Stimulated activated CD8-positive, alpha-beta memory T cell treated with anti-CD3 and anti-CD28 coated beads, Interleukin-2, amount 100 ng/mL, for 48 hours (primary cell): ENCODE measurements at regions not wholly inside any gene's neighbourhood (a gene's known extent, or its start where the extent isn't known, plus 50 kb on each side); places are given as distances from the start of the nearest gene placed in this dataset.
"Not testable (repeated sequence)": the region's sequence is repeated elsewhere in the genome, so short reads cannot be mapped to it uniquely, and the experiment has no call there.

Experiments
- DNase-seq, 2 donors: peaks; one replicate each; pipeline ENCODE4 v3.0.0-alpha.2; 2020; ENCODE audit warnings: low read depth in 2 of 2

DNA sequence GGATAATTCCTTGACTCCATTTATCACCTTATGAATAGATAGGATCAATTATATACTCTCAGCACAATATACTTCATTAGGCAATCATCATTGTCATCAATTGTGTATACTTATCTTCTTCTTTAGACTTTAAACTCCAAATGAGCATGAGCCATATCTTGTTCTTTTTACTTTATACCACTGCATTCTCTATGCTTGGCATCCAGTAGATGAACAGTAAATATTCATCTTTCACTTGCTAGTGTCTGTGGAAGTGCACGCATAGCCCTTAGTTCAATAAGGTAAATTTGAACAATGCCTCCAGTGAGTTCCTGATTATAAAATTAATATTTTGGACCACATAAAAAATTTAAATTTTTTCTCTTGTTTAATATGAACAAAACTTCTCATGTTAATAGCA is 172.3 kb upstream of the SPRY2 start:
- DNase-seq, result no peak

DNA sequence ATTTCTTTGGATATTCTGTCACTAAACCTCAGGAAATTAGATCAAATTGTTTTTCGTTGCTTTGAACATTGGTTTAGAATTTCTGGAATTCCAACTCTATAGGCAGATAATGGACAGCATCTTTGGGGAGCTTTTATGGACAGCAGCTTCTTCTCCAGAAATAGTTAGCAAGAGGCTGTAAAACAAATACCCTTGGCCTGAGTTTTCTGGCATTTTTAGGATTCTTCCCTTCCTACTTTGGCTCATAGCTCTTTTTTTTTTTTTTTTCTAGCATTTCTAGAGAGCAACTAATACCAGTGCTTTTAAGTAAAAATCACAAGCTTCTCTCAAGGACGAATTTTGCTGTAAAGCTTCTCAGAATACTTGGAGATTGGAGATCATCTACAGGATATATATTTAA is 169.8 kb upstream of the SPRY2 start:
- DNase-seq, result no peak

DNA sequence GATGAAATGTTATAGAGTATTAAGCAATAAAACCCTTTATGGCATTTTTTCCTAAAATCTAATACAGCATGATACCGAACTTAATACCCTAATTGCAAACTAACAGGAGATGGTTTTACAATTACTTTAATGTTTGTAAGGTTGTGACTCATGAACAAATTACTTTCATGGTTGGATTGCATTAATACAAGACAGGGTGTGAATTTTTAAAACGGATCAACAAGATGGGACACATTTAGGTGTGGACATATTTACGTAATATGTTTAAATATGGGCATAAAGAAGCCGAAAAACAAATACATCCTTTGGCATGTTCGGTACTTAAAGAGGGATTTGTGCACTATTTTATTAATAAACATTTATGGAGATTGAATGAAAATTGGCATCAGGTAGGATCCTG is 168.3 kb upstream of the SPRY2 start:
- DNase-seq, result no peak

DNA sequence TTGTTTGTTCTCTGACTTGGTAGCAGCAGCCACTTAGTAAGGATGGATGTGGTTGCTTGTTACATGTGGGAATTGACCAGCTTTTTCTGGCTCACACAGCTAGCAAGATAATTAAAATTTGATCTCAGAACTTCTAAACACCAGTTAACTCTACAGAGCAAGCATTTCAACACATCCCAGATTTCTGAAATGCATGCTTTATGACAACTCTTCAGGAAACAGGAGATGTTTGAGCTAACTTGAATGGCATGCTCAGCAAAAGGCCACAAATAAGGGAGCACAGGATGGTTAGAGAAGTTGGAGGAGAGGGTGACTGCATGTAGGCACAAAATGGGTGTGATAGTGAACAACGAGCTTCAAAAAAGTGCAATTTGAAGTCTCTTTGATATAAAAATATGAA is 167.1 kb upstream of the SPRY2 start:
- DNase-seq, result no peak

DNA sequence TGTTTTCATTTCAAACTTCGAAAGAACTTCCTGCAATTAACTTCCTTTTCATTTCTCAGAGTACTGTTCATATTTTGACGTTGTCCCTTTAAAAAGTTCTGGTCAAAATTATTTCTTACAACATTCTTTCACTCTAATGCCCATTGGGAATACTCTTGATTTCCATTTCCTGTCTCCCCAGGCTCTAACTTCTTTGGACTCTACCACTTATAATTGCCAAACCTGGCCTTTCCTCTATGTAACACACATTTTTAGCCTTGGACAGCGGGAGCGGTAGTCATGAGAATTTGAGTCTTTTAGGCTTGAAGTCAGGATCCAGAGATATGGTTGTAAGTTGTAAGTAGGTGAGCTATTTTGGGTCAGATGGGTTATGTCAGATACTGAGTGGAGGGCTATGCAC is 163.5 kb upstream of the SPRY2 start:
- DNase-seq, result no peak

DNA sequence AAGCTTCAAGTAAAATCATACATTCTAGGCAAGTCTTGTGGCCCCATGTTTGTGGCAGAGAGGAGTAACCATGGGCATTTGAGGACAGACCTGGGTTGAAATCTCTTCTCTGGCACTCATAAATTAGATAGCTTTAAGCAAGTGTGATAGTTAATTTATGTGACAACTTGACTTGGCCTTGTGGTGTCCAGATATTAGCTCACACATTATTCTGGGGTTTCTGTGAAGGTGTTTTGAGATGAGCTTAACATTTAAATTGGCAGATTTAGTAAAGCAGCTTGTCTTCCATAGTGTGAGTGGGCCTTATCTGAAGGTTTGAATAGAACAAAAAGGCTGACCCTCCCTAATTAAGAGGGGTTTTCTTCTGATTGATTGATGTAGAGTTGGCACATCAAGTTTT is 161.4 kb upstream of the SPRY2 start:
- DNase-seq, result no peak

DNA sequence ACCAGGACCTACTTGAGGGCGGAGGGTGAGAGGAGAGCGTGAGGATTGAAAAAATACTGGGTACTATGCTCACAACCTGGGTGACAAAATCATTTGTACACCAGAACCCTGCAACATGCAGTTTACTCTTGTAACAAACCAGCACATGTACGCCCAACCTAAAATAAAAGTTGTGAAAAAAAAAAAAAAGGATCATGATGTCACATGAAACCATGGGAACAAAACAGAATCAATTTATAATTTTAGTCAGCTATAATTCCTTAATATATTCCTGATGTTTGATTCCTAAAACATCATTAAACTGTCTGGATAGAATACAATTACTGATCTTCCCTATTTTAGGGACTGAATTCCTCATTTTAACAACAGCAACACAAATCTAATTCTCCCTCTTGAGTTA is 160.6 kb upstream of the SPRY2 start:
- DNase-seq, result no peak

DNA sequence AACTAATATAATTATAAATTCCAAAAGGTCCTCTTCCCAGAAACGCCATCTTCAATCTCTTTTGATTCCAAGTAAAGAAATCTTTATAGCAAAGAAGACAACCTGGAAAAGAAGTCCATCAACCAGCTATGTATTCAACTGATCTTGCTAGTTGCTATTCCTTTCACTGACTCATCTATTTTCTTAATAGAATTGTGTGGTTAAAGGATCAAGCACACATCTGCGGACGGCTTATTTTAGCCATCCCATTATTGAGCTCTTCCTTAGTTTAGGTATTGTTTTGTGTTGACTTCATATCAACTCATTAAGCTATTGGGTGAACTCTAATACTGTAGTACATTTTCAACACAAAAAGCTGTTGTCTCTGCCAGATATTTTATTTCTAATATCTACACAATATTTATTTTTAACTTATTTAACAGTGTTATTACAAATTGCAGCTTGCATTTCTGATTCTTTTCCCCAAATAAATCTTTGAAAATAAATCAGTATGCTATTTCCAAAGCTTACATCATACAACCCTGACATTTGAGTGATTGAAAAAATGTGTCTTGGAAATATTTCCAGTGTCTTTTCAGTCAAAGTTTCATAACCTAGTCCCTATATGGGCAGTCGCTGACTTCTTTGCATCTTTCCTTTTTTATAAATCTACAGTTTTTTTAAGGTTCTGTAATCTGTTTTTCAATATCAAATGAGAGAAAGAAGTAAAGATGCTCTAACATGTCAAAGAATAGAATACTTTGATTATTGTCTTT is 158.8 kb upstream of the SPRY2 start:
- DNase-seq, result no peak

DNA sequence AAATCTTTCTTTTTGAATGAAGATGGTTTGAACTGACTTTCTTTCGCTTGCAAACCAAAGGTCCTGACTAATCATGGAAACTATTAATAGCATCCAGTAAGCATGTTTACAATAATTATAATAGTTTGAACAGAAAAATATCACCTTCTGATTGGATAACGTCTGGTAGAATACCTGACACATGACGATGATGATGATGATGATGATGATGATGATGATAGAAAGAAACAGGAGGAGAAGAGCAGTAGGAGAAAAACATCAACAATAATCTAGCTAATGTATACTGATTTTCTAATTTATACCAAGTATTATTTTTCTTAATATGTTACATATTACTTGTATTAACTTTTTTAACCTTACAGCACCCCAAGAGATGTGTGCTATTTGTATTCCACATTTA is 157.5 kb upstream of the SPRY2 start:
- no peak for DNase-seq

DNA sequence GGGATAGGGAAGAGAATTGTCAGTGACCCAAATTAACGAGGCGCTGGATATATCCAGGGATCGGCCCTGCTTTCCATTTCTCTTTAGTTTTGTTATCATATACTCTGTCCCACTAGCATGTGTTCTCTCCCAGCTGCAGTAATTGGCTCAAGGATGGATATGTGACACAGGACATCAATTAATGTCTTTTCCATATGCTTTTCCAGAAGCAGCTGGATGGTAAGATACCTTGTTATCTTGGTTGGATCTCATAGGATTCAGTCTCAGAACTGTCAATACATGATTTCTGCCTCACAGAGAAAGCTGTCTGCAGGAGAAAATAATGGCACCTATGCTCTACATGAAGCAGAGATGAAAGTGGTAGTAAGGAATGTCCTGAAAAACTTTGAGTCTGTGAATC is 157.1 kb upstream of the SPRY2 start:
- DNase-seq, result no peak

DNA sequence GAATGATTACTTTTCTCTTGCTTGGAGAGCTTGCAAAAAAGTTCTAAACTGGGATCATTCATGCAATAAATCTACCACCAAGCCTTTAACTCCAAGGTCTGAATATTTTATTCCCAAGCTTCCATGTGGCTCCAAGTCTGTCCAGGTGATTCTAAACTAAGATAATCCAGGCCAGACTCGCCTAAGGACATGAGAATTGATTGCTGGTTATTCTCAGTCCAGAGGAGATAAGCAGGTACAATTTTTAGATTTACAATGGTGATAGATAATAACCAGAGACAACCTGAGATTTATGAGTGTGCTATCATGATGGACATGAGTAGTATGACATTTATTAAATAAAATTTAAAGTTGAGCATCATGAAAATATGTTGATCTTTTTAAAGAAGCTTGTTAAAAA is 156.5 kb upstream of the SPRY2 start:
- DNase-seq, result no peak

DNA sequence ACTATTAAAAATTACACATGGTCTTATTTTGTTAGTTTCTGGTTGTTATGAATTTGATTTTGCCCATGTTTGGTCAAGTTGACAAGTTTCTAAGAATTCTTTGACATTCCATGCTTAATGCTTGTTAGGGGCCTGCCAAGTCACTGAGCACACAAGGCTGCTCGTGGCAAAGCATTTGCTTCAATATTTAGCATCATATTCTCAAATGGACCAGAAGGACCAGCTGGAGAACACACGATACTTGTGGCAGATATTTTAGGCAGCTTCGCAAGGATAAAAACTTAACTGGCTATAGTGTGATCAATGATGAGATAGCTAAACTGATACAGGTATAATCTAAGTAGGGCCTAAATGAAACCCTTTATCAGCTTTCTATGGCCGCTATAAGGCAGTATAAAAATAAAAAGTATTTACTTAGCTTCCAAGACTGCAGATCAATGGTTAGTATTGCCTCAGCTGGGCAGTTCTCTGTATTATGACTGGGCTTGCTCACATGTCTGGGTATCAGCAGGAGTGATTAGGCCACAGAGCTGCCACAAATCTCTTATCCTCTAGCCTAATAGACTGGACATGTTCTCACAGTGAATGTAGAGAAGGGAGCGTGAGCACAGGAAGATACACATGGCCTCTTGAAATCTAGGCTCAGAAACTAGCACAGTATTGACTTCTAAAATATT is 155.9 kb upstream of the SPRY2 start:
- DNase-seq, result no peak

DNA sequence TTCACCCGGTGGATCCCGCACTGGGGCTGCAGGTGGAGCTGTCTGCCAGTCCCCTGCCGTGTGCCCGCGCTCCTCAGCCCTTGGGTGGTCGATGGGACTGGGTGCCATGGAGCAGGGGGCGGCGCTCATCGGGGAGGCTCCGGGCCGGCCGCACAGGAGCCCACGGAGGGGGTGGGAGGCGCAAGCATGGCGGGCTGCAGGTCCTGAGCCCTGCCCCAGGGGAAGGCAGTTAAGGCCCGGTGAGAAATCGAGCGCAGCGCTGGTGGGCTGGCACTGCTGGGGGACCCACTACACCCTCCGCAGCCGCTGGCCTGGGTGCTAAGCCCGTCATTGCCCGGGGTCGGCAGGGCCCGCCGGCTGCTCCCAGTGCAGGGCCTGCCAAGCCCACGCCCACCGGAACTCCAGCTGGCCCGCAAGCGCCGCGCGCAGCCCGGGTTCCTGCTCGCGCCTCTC is 149.6 kb upstream of the SPRY2 start:
- not testable (repeated sequence) for DNase-seq

DNA sequence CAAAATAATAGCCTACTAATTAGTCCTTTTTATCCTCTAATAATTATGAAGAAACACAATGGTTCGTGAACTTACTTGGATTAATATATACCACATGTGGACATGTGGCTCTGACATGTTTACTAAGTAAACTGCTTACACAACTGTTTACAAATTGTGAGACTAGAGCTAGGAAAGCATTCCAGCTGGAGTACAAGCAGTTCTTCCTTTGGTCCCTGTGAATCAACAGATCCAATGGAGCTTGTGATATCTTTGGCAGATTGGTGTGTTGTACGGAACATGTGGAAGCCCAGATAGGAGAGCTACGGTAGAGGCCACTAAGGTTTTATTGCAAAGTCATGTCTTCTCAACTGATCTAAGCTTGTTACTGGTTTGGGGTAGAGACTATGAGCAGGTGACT is 145.5 kb upstream of the SPRY2 start:
- no peak for DNase-seq

DNA sequence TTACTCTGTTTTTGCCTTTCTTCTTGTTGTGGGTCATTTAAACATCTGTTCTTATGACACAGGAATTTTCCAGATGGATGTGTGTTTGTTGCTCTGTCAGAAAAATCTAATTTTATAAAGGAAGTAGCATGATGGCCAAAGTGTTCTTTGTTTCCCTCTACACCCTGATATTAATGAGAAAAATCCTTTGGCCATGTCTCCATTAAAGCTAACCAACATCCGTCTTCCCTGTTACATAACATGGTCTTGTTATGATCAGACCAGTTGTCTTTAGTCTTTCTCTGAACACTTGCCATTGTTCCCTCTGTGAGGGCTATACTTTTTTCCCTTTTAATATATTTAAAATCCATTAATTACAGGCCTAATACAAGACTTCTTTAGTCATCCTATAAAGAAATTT is 142.2 kb upstream of the SPRY2 start:
- DNase-seq, result no peak

DNA sequence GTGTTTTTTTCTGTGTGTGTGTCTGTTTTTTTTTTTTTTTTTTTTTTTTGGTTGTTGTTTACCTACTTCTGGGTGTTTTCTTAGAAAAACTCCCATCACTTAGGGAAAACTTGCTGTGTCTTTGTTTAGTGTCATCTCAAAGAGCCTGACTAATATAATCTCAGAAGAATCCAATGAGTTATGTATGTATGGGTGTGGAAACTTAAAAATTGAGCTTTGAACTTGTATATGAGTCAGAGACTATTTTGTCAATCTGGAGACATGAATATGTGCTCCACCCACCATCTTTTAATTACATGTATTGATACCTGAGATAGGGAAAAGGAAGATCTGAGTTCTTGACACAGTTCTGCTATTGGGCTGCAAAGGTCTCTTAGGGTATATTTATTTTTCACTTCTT is 140.7 kb upstream of the SPRY2 start:
- DNase-seq, result no peak

DNA sequence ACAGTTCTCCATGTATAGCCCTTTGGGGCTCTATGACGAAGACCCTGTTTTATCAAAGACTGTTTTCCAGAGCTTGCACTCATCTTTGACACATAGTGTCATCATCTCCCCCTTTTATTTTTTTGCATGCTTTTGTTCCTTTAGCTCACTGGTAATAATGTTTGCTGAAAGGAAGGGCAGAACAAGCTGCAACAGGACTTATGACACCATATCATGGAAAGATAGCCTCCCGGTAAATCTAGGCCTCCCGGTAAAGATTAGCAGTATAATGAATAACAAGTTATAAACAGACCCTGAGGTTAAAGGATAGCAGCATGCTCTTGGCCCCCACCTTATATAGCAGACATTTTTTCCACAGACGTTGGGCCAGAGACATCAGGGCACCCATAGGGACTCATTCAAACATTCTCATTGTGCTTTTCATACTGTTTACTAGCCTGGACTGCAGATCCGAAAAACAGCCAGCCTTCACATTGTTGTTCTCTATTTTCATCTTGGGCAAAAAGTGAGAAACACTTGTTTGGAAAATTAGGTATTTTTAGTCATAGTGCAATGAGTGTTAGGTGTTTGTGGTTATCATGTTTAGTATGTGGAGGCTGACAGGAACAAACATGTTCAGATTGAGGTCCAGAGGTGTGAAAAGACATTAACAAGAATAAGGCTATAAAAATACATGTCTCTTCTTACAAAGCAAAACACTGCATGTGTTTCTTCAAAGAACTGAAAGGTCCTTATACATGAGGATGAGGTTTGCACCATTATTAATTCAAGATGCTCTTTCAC is 136.9 kb upstream of the SPRY2 start:
- no peak for DNase-seq

DNA sequence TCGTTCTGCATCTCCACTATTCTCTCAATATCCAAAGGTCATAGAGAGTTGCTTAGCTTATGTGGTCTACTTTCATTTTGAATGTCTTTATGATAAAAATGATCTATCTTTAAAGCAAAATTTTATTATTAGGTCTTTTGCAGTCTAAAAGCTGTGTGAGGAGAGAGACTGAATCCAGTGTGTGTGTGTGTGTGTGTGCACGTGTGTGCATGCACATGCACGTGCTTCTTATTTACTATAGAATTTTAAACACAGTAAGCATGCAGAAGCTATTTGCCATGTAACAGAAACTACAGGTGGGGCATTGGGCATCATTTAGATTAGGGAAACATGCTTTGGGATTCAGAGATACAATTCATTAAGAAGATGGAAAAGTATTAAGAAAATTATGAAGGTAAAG is 136.0 kb upstream of the SPRY2 start:
- DNase-seq, result no peak

DNA sequence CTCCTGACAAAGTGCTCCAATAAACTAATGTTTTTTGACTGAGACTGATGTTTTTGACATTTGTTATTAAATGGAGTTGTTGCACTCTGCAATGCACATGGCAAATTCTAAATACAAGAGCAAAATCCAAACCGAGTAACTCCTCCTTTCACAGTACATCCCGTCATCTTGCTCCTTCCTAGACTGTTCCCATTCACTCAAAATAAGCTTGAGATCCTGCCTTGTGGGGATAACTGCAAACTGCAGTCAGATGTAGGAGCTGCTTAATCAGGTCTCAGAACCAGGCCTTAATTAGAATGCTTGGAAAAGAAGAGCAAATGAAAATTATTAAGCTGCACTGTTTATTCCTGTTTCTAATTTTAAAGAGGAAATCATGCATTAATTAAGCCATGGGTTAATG is 134.8 kb upstream of the SPRY2 start:
- DNase-seq, result no peak

DNA sequence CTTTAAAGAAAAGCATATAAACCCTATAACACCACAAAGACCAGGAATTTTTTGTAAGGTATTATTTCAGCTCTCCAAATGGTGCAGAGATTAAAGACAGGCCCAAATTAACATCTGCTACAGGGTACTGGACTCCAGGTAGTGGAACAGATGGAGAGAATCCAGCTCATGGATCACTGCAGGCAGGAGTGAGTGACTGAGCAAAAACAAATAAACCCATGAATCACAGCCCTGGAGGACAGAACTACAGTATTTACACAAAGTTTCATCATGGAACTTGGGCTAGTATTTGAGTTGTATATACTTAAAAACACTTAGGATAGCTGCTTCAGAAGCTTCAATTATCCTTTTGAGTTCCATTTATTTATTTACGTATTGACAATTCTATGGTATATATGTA is 132.8 kb upstream of the SPRY2 start:
- DNase-seq, result no peak

DNA sequence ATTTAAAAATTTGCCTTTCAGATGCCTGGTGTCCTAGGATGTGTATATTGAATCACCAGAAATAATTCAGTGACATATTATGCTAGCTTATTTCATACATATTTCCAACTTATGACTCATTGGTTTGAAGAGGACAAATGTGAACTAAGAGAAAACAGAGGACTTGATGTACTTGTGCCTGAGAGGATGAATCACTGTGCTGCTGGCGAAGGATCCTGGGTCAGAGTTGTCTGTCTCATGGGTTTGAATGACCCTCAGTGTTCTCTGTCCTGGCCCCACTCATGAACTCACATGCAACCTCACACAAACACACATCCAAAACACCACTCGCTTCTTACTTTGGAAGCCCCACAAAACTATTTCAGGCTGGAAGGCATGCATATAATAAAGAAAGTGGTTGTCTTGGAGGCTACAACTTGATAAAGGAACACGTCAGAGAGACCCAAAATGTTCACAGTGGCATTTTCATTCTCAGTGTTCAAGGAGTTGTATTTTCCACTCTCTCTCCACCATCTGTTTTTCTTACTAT is 129.0 kb upstream of the SPRY2 start:
- no peak for DNase-seq

DNA sequence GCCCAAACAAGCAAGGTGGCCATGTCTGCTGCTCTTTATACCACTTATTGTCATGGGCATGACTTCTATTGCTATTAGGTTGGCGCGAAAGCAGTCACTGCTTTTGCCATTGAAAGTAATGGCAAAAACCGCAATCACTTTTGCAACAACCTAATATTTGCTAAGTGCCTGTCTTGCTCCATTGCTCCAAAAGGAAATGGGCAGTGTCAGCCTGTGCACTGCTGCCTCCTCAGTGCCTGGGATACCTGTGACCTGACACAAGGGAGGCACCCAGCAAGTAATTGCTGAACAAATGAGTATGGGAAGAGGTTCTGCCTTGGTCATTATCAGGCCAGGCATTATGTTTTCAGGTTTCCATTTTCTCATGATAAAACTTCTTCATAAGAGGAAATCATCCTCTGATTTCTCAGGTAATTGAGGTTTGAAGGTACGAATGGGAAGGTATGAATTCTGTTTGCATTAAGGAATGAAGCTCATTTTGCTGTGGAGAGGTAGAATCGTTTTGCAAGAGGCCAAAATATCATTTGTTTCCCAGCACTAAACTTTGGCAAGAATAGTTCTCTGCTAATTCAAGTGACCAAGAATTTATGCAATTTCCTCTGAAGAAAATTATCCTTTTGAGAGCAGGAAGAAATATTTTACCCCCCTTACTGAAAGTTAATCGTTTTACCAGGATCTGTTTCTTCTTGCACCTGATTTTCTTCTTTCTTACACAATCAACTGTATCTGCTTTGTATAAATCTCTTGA is 128.4 kb upstream of the SPRY2 start:
- DNase-seq, result no peak
